ENCODE measurements at regions not wholly inside any gene's neighbourhood (a gene's known extent, or its start where the extent isn't known, plus 50 kb on each side); places are given as distances from the start of the nearest gene placed in this dataset.

GRCh38 chr4:124282301-124282898 is 430.1 kb downstream of the ANKRD50 start:
- H3K4me1 ChIP-seq (ENCODE audit: insufficient read depth, low read length, severe bottlenecking): no peaks in the 10 kb centered on the region
- H3K79me2 ChIP-seq (ENCODE audit: insufficient read depth, low read length): no peaks in the 10 kb centered on the region
- TF ChIP-seq CTCF (IDR thresholded peaks at IDR 0.05; ENCODE audit: low read length) (no peak), EZH2 (IDR thresholded peaks at IDR 0.05; ENCODE audit: borderline replicate concordance, low read length) (no peak)
- no peak overlapping the region for H2AFZ ChIP-seq (ENCODE audit: low read length)
- H3F3A ChIP-seq (ENCODE audit: insufficient read depth, low read length): no peaks in the 10 kb centered on the region
- no peak overlapping the region for H3K4me3 ChIP-seq (ENCODE audit: low read depth, low read length, poor library complexity, severe bottlenecking)
- H3K9ac ChIP-seq (ENCODE audit: low read length): no peak overlapping the region
- no peaks in the 10 kb centered on the region for H3K27me3 ChIP-seq (ENCODE audit: insufficient read depth, low read length)
- H3K4me2 ChIP-seq (ENCODE audit: low read length): no peak overlapping the region
- H3K27ac ChIP-seq (ENCODE audit: low read depth, low read length, poor library complexity, severe bottlenecking): no peak overlapping the region
- no peaks in the 10 kb centered on the region for H4K20me1 ChIP-seq (ENCODE audit: insufficient read depth, low read length)
- no peaks in the 10 kb centered on the region for H3K9me3 ChIP-seq (ENCODE audit: low read length)
- H3K9me2 ChIP-seq (ENCODE audit: low read depth, low read length): no peaks in the 10 kb centered on the region
- no peaks in the 10 kb centered on the region for H3K36me3 ChIP-seq (ENCODE audit: insufficient read depth, low read length)

- TF ChIP-seq EZH2 (IDR thresholded peaks at IDR 0.05; ENCODE audit: borderline replicate concordance, low read length): no peak
- H3K4me3 ChIP-seq (ENCODE audit: low read depth, low read length, poor library complexity, severe bottlenecking): no peak overlapping the region
- no peak overlapping the region for H3K27ac ChIP-seq (ENCODE audit: low read depth, low read length, poor library complexity, severe bottlenecking)
- H3K9me3 ChIP-seq (ENCODE audit: low read length): no peaks in the 10 kb centered on the region
- H3K36me3 ChIP-seq (ENCODE audit: insufficient read depth, low read length): no peaks in the 10 kb centered on the region
- H3K79me2 ChIP-seq (ENCODE audit: insufficient read depth, low read length): no peaks in the 10 kb centered on the region
- H3K4me2 ChIP-seq (ENCODE audit: low read length): no peak overlapping the region
- H2AFZ ChIP-seq (ENCODE audit: low read length): no peak overlapping the region
- H3K9ac ChIP-seq (ENCODE audit: low read length): no peak overlapping the region
- H4K20me1 ChIP-seq (ENCODE audit: insufficient read depth, low read length): no peaks in the 10 kb centered on the region
- no peaks in the 10 kb centered on the region for H3K27me3 ChIP-seq (ENCODE audit: insufficient read depth, low read length)
- H3F3A ChIP-seq (ENCODE audit: insufficient read depth, low read length): no peaks in the 10 kb centered on the region
- H3K4me1 ChIP-seq (ENCODE audit: insufficient read depth, low read length, severe bottlenecking): no peaks in the 10 kb centered on the region
- H3K9me2 ChIP-seq (ENCODE audit: low read depth, low read length): no peaks in the 10 kb centered on the region
Observed at GRCh38 chr4:124288706-124289486, 423.6 kb downstream of the ANKRD50 start.

- no peaks in the 10 kb centered on the region for H3F3A ChIP-seq (ENCODE audit: insufficient read depth, low read length)
- no peaks in the 10 kb centered on the region for H3K4me1 ChIP-seq (ENCODE audit: insufficient read depth, low read length, severe bottlenecking)
- H3K9me2 ChIP-seq (ENCODE audit: low read depth, low read length): no peaks in the 10 kb centered on the region
- no peaks in the 10 kb centered on the region for H3K79me2 ChIP-seq (ENCODE audit: insufficient read depth, low read length)
- no peak for TF ChIP-seq CTCF (IDR thresholded peaks at IDR 0.05; ENCODE audit: low read length)
- no peak for TF ChIP-seq EZH2 (IDR thresholded peaks at IDR 0.05; ENCODE audit: borderline replicate concordance, low read length)
- no peak overlapping the region for H3K27ac ChIP-seq (ENCODE audit: low read depth, low read length, poor library complexity, severe bottlenecking)
- H4K20me1 ChIP-seq (ENCODE audit: insufficient read depth, low read length): no peaks in the 10 kb centered on the region
- H2AFZ ChIP-seq (ENCODE audit: low read length): no peak overlapping the region
- no peak overlapping the region for H3K9ac ChIP-seq (ENCODE audit: low read length)
- no peaks in the 10 kb centered on the region for H3K36me3 ChIP-seq (ENCODE audit: insufficient read depth, low read length)
- no peak overlapping the region for H3K4me3 ChIP-seq (ENCODE audit: low read depth, low read length, poor library complexity, severe bottlenecking)
- H3K9me3 ChIP-seq (ENCODE audit: low read length): no peaks in the 10 kb centered on the region
- no peak overlapping the region for H3K4me2 ChIP-seq (ENCODE audit: low read length)
- no peaks in the 10 kb centered on the region for H3K27me3 ChIP-seq (ENCODE audit: insufficient read depth, low read length)
Observed at GRCh38 chr4:124290678-124291077, 421.9 kb downstream of the ANKRD50 start.
